Keratinocyte (primary cell): ENCODE measurements at regions not wholly inside any gene's neighbourhood (a gene's known extent, or its start where the extent isn't known, plus 50 kb on each side); places are given as distances from the start of the nearest gene placed in this dataset.

Experiments used
- DNase-seq: peaks from one replicate; pipeline ENCODE4 v3.0.0-alpha.2; 2011; ENCODE audit warnings: low read depth, missing footprints, low spot score
- FAIRE-seq: peaks from 2 replicates; lab custom pipeline; 2011; peaks lifted over from hg19 to GRCh38; lab: Jason Lieb, UNC
- H2AFZ ChIP-seq: 2 replicates; pipeline ENCODE4 v1.6.0; 2012; ENCODE audit warnings: low read length, control low read depth, inconsistent platforms; ENCODE audit not compliant: control insufficient read depth
- H3K27ac ChIP-seq: 2 replicates; pipeline ENCODE4 v1.5.1; 2011; ENCODE audit warnings: low read length; ENCODE audit not compliant: control insufficient read depth, insufficient read depth
- H3K27me3 ChIP-seq: 3 replicates; pipeline ENCODE4 v1.6.0; 2011; ENCODE audit warnings: low read length; ENCODE audit not compliant: control insufficient read depth, insufficient read depth; ENCODE audit errors: extremely low read depth
- H3K36me3 ChIP-seq, 2 experiments: 2 replicates in 1 of 2; 3 replicates in 1 of 2; pipeline ENCODE4 v1.5.1; 2011; ENCODE audit warnings: low read length in 2 of 2, mild to moderate bottlenecking in 1 of 2; ENCODE audit not compliant: control insufficient read depth in 2 of 2, insufficient read depth in 2 of 2; ENCODE audit errors: extremely low read depth in 1 of 2
- H3K4me1 ChIP-seq: 3 replicates; pipeline ENCODE4 v1.5.1; 2011; ENCODE audit warnings: low read length; ENCODE audit not compliant: control insufficient read depth, insufficient read depth; ENCODE audit errors: extremely low read depth
- H3K4me2 ChIP-seq: 3 replicates; pipeline ENCODE4 v1.6.0; 2011; ENCODE audit warnings: low read depth, low read length; ENCODE audit not compliant: control insufficient read depth, insufficient read depth; ENCODE audit errors: extremely low read depth
- H3K4me3 ChIP-seq, 3 experiments: fragments of 200-600 bp in 1 of 3; sonication (generic) in 1 of 3; 2 replicates in 2 of 3; 3 replicates in 1 of 3; pipeline ENCODE4 v1.5.1; 2011 to 2016; ENCODE audit warnings: low read length in 3 of 3, mild to moderate bottlenecking in 3 of 3, control low read depth in 2 of 3, inconsistent platforms in 1 of 3, low read depth in 1 of 3, mixed read lengths in 1 of 3, mixed run types in 1 of 3, moderate library complexity in 1 of 3; ENCODE audit not compliant: control insufficient read depth in 2 of 3, insufficient read depth in 2 of 3; ENCODE audit errors: extremely low read depth in 1 of 3
- H3K79me2 ChIP-seq: 2 replicates; pipeline ENCODE4 v1.6.0; 2012; ENCODE audit warnings: low read length; ENCODE audit not compliant: control insufficient read depth, insufficient read depth
- H3K9ac ChIP-seq: 3 replicates; pipeline ENCODE4 v1.6.0; 2011; ENCODE audit warnings: low read length; ENCODE audit not compliant: control insufficient read depth, insufficient read depth; ENCODE audit errors: extremely low read depth
- H3K9me1 ChIP-seq: 3 replicates; pipeline ENCODE4 v1.6.0; 2011; ENCODE audit warnings: low read length; ENCODE audit not compliant: control insufficient read depth, insufficient read depth; ENCODE audit errors: extremely low read depth
- H3K9me3 ChIP-seq: 2 replicates; pipeline ENCODE4 v1.5.1; 2012; ENCODE audit warnings: low read depth, low read length; ENCODE audit not compliant: control insufficient read depth
- H4K20me1 ChIP-seq: 3 replicates; pipeline ENCODE4 v1.6.0; 2011; ENCODE audit warnings: low read length; ENCODE audit not compliant: control insufficient read depth, insufficient read depth; ENCODE audit errors: extremely low read depth
- CTCF ChIP-seq, 3 experiments: IDR thresholded peaks in 1 of 3; conservative IDR thresholded peaks in 1 of 3; optimal IDR thresholded peaks in 1 of 3; 2 replicates in 2 of 3; 3 replicates in 1 of 3; pipeline versions ENCODE3 to v1.5.1; 2011; ENCODE audit warnings: low read length in 3 of 3, mild to moderate bottlenecking in 3 of 3, moderate library complexity in 2 of 3, control low read depth in 1 of 3, inconsistent platforms in 1 of 3; ENCODE audit not compliant: insufficient read depth in 2 of 3; ENCODE audit errors: extremely low read depth in 1 of 3
- EZH2 ChIP-seq: IDR thresholded peaks from one replicate; pipeline ENCODE4 v1.6.1; 2012; ENCODE audit warnings: inconsistent platforms, mild to moderate bottlenecking, low read length, moderate library complexity
- dilution Hi-C: fragments of 300-500 bp; cut with MboI; formaldehyde crosslinking; loops from one replicate; pipeline ENCODE4 v1.7.0; 2020; ENCODE audit warnings: low sequenced_read_pairs; ENCODE audit not compliant: extremely low pct_ligation_motif_present

- peaks cover 3% of the 10 kb centered on the region for H3K4me1 ChIP-seq
- H4K20me1 ChIP-seq: no peaks in the 10 kb centered on the region
- H3K36me3 ChIP-seq: no peaks in the 10 kb centered on the region
- no peak for FAIRE-seq
- no peaks in the 10 kb centered on the region for H3K9me1 ChIP-seq
- H3K79me2 ChIP-seq: no peaks in the 10 kb centered on the region
- dilution Hi-C loops: no loop called here
- H3K27ac ChIP-seq: no peak overlapping the region
- H2AFZ ChIP-seq: no peak overlapping the region
- TF ChIP-seq EZH2: no peak
- TF ChIP-seq CTCF (optimal IDR thresholded peaks at IDR 0.05 in 1 of 3, IDR thresholded peaks at IDR 0.05 in 1 of 3, conservative IDR thresholded peaks at IDR 0.05 in 1 of 3; ENCODE audit: extremely low read depth in 1 of 3, insufficient read depth in 2 of 3, low read length in 3 of 3): no peak
- H3K9ac ChIP-seq: no peak overlapping the region
- no peak overlapping the region for H3K4me2 ChIP-seq
- no peak overlapping the region for H3K4me3 ChIP-seq
- DNase-seq: no peak
- H3K9me3 ChIP-seq: no peaks in the 10 kb centered on the region
- H3K27me3 ChIP-seq: no peaks in the 10 kb centered on the region
Measured at GRCh38 chr9:79301551-79302391, 270.0 kb upstream of the TLE4 start.

- Histone ChIP-seq H4K20me1 (no peaks in the 10 kb centered on the region), H3K79me2 (no peaks in the 10 kb centered on the region), H3K27ac (no peak overlapping the region), H3K36me3 (no peaks in the 10 kb centered on the region), H3K9me3 (no peaks in the 10 kb centered on the region), H3K27me3 (no peaks in the 10 kb centered on the region), H3K9ac (no peak overlapping the region), H3K9me1 (no peaks in the 10 kb centered on the region), H2AFZ (no peak overlapping the region), H3K4me3 (no peak overlapping the region), H3K4me2 (no peak overlapping the region), H3K4me1 (peaks cover 3% of the 10 kb centered on the region)
- dilution Hi-C loops: no loop called here
- no peak for DNase-seq
- TF ChIP-seq EZH2 (no peak), CTCF (optimal IDR thresholded peaks at IDR 0.05 in 1 of 3, IDR thresholded peaks at IDR 0.05 in 1 of 3, conservative IDR thresholded peaks at IDR 0.05 in 1 of 3; ENCODE audit: extremely low read depth in 1 of 3, insufficient read depth in 2 of 3, low read length in 3 of 3) (no peak)
- no peak for FAIRE-seq
Measured at GRCh38 chr9:79302569-79302968, 269.2 kb upstream of the TLE4 start.
